ENCODE measurements at regions not wholly inside any gene's neighbourhood (a gene's known extent, or its start where the extent isn't known, plus 50 kb on each side); places are given as distances from the start of the nearest gene placed in this dataset.
"Not testable (repeated sequence)": the region's sequence is repeated elsewhere in the genome, so short reads cannot be mapped to it uniquely, and the experiment has no call there.

- DNase-seq (ENCODE audit: low spot score), result no peak
These were observed 466.4 kb downstream of the MED13L start for GRCh38 chr12:115811045-115811444.

GRCh38 chr12:115810122-115810901 is 467.2 kb downstream of the MED13L start:
- DNase-seq (ENCODE audit: low spot score), result no peak

GRCh38 chr12:115806000-115806399 is 471.5 kb downstream of the MED13L start:
- DNase-seq (ENCODE audit: low spot score), result no peak

GRCh38 chr12:115802767-115803166 is 474.7 kb downstream of the MED13L start:
- DNase-seq (ENCODE audit: low spot score), result no peak

GRCh38 chr12:115801871-115802270 is 475.6 kb downstream of the MED13L start:
- no peak for DNase-seq (ENCODE audit: low spot score)

- no peak for DNase-seq (ENCODE audit: low spot score)
These were observed 477.9 kb downstream of the MED13L start for GRCh38 chr12:115799610-115800009.

GRCh38 chr12:115798309-115798917 is 479.1 kb downstream of the MED13L start:
- DNase-seq (ENCODE audit: low spot score), result no peak

GRCh38 chr12:115794659-115795081 is 482.8 kb downstream of the MED13L start:
- DNase-seq (ENCODE audit: low spot score), result no peak

- DNase-seq (ENCODE audit: low spot score), result no peak
These were observed 486.2 kb downstream of the MED13L start for GRCh38 chr12:115791331-115791730.

GRCh38 chr12:115790526-115790925 is 487.0 kb downstream of the MED13L start:
- no peak for DNase-seq (ENCODE audit: low spot score)

- not testable (repeated sequence) for DNase-seq (ENCODE audit: low spot score)
These were observed 491.0 kb downstream of the MED13L start for GRCh38 chr12:115786490-115786889.

- DNase-seq (ENCODE audit: low spot score), result no peak
These were observed 491.9 kb downstream of the MED13L start for GRCh38 chr12:115785548-115785947.

- DNase-seq (ENCODE audit: low spot score), result no peak
These were observed 501.1 kb downstream of the MED13L start for GRCh38 chr12:115776399-115776798.

- no peak for DNase-seq (ENCODE audit: low spot score)
These were observed 503.2 kb downstream of the MED13L start for GRCh38 chr12:115774148-115774895.

GRCh38 chr12:115771601-115772000 is 505.9 kb downstream of the MED13L start:
- no peak for DNase-seq (ENCODE audit: low spot score)

- no peak for DNase-seq (ENCODE audit: low spot score)
These were observed 506.4 kb downstream of the MED13L start for GRCh38 chr12:115771065-115771464.

- no peak for DNase-seq (ENCODE audit: low spot score)
These were observed 506.9 kb downstream of the MED13L start for GRCh38 chr12:115770643-115771042.

- DNase-seq (ENCODE audit: low spot score), result no peak
These were observed 509.6 kb downstream of the MED13L start for GRCh38 chr12:115767916-115768315.

GRCh38 chr12:115763982-115764621 is 513.4 kb downstream of the MED13L start:
- DNase-seq (ENCODE audit: low spot score), result no peak

GRCh38 chr12:115763376-115763775 is 514.1 kb downstream of the MED13L start:
- DNase-seq (ENCODE audit: low spot score), result no peak

- no peak for DNase-seq (ENCODE audit: low spot score)
These were observed 514.6 kb downstream of the MED13L start for GRCh38 chr12:115762936-115763335.

- no peak for DNase-seq (ENCODE audit: low spot score)
These were observed 515.7 kb downstream of the MED13L start for GRCh38 chr12:115761784-115762183.

All from putamen (tissue), 1 donor.